B cell (primary cell): ENCODE measurements at regions not wholly inside any gene's neighbourhood (a gene's known extent, or its start where the extent isn't known, plus 50 kb on each side); places are given as distances from the start of the nearest gene placed in this dataset.

ENCODE experiments used
- ATAC-seq: fragments of 200-7000 bp; cut with Tn5 transposase; one replicate; pipeline ENCODE4 v1.10.0; 2021; ENCODE audit warnings: low read depth, mild to moderate bottlenecking, moderate number of reproducible peaks, moderate library complexity
- CTCF ChIA-PET: fragments of 350-600 bp; sonication (Branson Sonifier 250); formaldehyde crosslinking; loops from one replicate; lab custom pipeline; 2021; ENCODE audit warnings: antibody characterized with exemption, inconsistent platforms; lab: Charles Lee
- POLR2A ChIA-PET: fragments of 350-600 bp; sonication (Branson Sonifier 250); formaldehyde crosslinking; loops from one replicate; lab custom pipeline; 2021; ENCODE audit warnings: antibody characterized with exemption; lab: Charles Lee
- DNase-seq: peaks from one replicate; pipeline ENCODE4 v3.0.0; 2013
- H2AFZ ChIP-seq: 2 replicates; pipeline ENCODE4 v1.6.1; 2012; ENCODE audit warnings: mild to moderate bottlenecking, low read depth, low read length; ENCODE audit not compliant: insufficient read depth, poor library complexity, severe bottlenecking
- H3K27ac ChIP-seq, 2 donors: 1 replicate in 1 of 2; 2 replicates in 1 of 2; pipeline ENCODE4 v1.5.1; 2012 to 2013; ENCODE audit warnings: low read length in 2 of 2, mild to moderate bottlenecking in 2 of 2, moderate library complexity in 1 of 2
- H3K27me3 ChIP-seq, 4 experiments: fragments of 200-600 bp in 1 of 4; sonication (generic) in 1 of 4; replicated peaks in 1 of 4; 1 replicate in 2 of 4; 2 replicates in 2 of 4; pipeline versions ENCODE4 v1.6.1 to v1.7.0; 2013 to 2016; ENCODE audit warnings: low read length in 3 of 4, mild to moderate bottlenecking in 2 of 4, mixed read lengths in 1 of 4, moderate library complexity in 1 of 4; ENCODE audit not compliant: insufficient read depth in 4 of 4, control insufficient read depth in 3 of 4; ENCODE audit errors: control extremely low read depth in 1 of 4
- H3K36me3 ChIP-seq, 2 experiments: replicated peaks in 1 of 2; 1 replicate in 1 of 2; 2 replicates in 1 of 2; pipeline versions ENCODE4 v1.6.1 to v1.7.1; 2013; ENCODE audit warnings: low read length in 1 of 2; ENCODE audit not compliant: insufficient read depth in 2 of 2, control insufficient read depth in 1 of 2; ENCODE audit errors: control extremely low read depth in 1 of 2, extremely low read depth in 1 of 2
- H3K4me1 ChIP-seq, 2 donors: fragments of 200-600 bp in 1 of 2; sonication (generic) in 1 of 2; 1 replicate in 1 of 2; 2 replicates in 1 of 2; pipeline versions ENCODE4 v1.5.1 to v1.6.1; 2013 to 2017; ENCODE audit warnings: low read length in 2 of 2; ENCODE audit not compliant: control insufficient read depth in 2 of 2, insufficient read depth in 2 of 2
- H3K4me2 ChIP-seq: replicated peaks from 2 replicates; pipeline ENCODE3; 2012; ENCODE audit warnings: mild to moderate bottlenecking, low read depth, low read length; ENCODE audit not compliant: poor library complexity, severe bottlenecking
- H3K4me3 ChIP-seq, 5 experiments: fragments of 200-600 bp in 1 of 5; sonication (generic) in 1 of 5; 1 replicate in 3 of 5; 2 replicates in 2 of 5; pipeline versions ENCODE4 v1.5.1 to v1.7.0; 2011 to 2016; ENCODE audit warnings: low read length in 4 of 5, mild to moderate bottlenecking in 4 of 5, low read depth in 2 of 5, control low read depth in 1 of 5, moderate library complexity in 1 of 5; ENCODE audit not compliant: insufficient read depth in 1 of 5; ENCODE audit errors: control extremely low read depth in 1 of 5, extremely low read depth in 1 of 5
- H3K79me2 ChIP-seq: fragments of 200-600 bp; sonication (generic); one replicate; pipeline ENCODE4 v1.6.0; 2016; ENCODE audit warnings: low read length; ENCODE audit not compliant: control insufficient read depth, insufficient read depth
- H3K9ac ChIP-seq: fragments of 200-600 bp; sonication (generic); 2 replicates; pipeline ENCODE4 v1.6.1; 2017; ENCODE audit warnings: mild to moderate bottlenecking, low read length, moderate library complexity
- H3K9me3 ChIP-seq, 3 donors: one replicate each; pipeline versions ENCODE4 v1.6.1 to v1.7.1; 2013; ENCODE audit warnings: low read length in 2 of 3; ENCODE audit not compliant: control insufficient read depth in 2 of 3, insufficient read depth in 1 of 3; ENCODE audit errors: control extremely low read depth in 1 of 3
- H4K20me1 ChIP-seq: 2 replicates; pipeline ENCODE4 v1.6.0; 2012; ENCODE audit warnings: mild to moderate bottlenecking, low read length; ENCODE audit not compliant: insufficient read depth, control insufficient read depth, poor library complexity, severe bottlenecking
- H3K27ac Mint-ChIP-seq: one replicate; pipeline ENCODE4 v1.8.0; 2021; ENCODE audit warnings: mixed read lengths
- H3K27me3 Mint-ChIP-seq: one replicate; pipeline ENCODE4 v1.8.0; 2021; ENCODE audit warnings: mixed read lengths
- H3K4me1 Mint-ChIP-seq: one replicate; pipeline ENCODE4 v1.8.0; 2021; ENCODE audit warnings: mixed read lengths
- H3K4me3 Mint-ChIP-seq: one replicate; pipeline ENCODE4 v1.8.0; 2021; ENCODE audit warnings: mixed read lengths
- H3K9me3 Mint-ChIP-seq: one replicate; pipeline ENCODE4 v1.8.0; 2022; ENCODE audit warnings: mixed read lengths; ENCODE audit not compliant: insufficient read depth
- EZH2 ChIP-seq: IDR thresholded peaks from 2 replicates; pipeline ENCODE4 v1.6.1; 2012; ENCODE audit warnings: borderline replicate concordance, low read depth, mild to moderate bottlenecking, moderate library complexity, low read length; ENCODE audit not compliant: insufficient read depth, poor library complexity, severe bottlenecking
- WGBS: methylation state at CpG from one replicate; pipeline ENCODE4 v1.1.5; 2013; ENCODE audit warnings: missing lambda C conversion rate; ENCODE audit not compliant: insufficient coverage; 5-methylcytosine and 5-hydroxymethylcytosine counted together
- intact Hi-C: fragments of 100-400 bp; cut with micrococcal nuclease; formaldehyde crosslinking; loops from one replicate; pipeline ENCODE4 v1.10.0; 2022
- TF ChIP-seq, protein P1 (sequence below): fragments of 200-600 bp; IDR thresholded peaks from one replicate; pipeline ENCODE4 v1.8.0; 2022; ENCODE audit warnings: antibody characterized with exemption, mild to moderate bottlenecking

DNA sequence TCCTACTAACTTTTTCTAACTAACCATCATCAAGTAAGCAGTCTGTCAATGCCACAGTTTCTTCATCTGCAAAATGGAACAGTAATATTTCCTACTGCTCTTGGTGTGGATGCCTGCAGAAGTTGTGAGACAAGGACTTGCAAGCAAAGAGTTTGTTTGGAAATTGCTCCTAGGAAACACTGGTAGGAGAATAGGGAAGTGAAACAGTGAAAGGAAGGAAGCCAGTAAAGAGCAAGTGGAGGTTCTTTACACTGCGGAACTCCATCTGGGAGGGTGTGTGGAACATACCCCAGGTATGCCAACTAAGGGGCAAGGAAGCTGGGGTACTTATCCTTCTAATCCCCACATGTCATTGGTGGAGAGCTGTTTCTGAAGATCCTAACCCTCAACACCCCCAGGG lies 119.9 kb downstream of the FOXD1 start:
- H3K27ac ChIP-seq = no peak overlapping the region
- no peak for TF ChIP-seq EZH2
- TF ChIP-seq, protein P1, sequence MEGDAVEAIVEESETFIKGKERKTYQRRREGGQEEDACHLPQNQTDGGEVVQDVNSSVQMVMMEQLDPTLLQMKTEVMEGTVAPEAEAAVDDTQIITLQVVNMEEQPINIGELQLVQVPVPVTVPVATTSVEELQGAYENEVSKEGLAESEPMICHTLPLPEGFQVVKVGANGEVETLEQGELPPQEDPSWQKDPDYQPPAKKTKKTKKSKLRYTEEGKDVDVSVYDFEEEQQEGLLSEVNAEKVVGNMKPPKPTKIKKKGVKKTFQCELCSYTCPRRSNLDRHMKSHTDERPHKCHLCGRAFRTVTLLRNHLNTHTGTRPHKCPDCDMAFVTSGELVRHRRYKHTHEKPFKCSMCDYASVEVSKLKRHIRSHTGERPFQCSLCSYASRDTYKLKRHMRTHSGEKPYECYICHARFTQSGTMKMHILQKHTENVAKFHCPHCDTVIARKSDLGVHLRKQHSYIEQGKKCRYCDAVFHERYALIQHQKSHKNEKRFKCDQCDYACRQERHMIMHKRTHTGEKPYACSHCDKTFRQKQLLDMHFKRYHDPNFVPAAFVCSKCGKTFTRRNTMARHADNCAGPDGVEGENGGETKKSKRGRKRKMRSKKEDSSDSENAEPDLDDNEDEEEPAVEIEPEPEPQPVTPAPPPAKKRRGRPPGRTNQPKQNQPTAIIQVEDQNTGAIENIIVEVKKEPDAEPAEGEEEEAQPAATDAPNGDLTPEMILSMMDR = no peak
- H3K4me3 ChIP-seq = no peak overlapping the region
- H3K9ac ChIP-seq = no peak overlapping the region
- no peak overlapping the region for H3K4me3 Mint-ChIP-seq
- CTCF ChIA-PET = no interaction called here
- H3K27me3 Mint-ChIP-seq = peaks cover 10% of the 10 kb centered on the region
- peaks cover 2% of the 10 kb centered on the region for H3K9me3 Mint-ChIP-seq
- H3K4me1 Mint-ChIP-seq = no peaks in the 10 kb centered on the region
- H3K36me3 ChIP-seq = no peaks in the 10 kb centered on the region
- POLR2A ChIA-PET = no interaction called here
- no peak for ATAC-seq
- H3K4me1 ChIP-seq = no peaks in the 10 kb centered on the region
- H3K9me3 ChIP-seq = peaks cover 0 to 4% (median 0%) of the 10 kb centered on the region in 3 donors
- H3K4me2 ChIP-seq = no peak overlapping the region
- no peak for DNase-seq
- WGBS = no CpG with 5 or more reads among the region's 1 CpG
- no peaks in the 10 kb centered on the region for H3K79me2 ChIP-seq
- no peak overlapping the region for H2AFZ ChIP-seq
- intact Hi-C loops = no loop called here
- no peak overlapping the region for H3K27ac Mint-ChIP-seq
- H4K20me1 ChIP-seq = no peaks in the 10 kb centered on the region
- H3K27me3 ChIP-seq = peaks cover 0 to 5% (median 3%) of the 10 kb centered on the region in 4 experiments

DNA sequence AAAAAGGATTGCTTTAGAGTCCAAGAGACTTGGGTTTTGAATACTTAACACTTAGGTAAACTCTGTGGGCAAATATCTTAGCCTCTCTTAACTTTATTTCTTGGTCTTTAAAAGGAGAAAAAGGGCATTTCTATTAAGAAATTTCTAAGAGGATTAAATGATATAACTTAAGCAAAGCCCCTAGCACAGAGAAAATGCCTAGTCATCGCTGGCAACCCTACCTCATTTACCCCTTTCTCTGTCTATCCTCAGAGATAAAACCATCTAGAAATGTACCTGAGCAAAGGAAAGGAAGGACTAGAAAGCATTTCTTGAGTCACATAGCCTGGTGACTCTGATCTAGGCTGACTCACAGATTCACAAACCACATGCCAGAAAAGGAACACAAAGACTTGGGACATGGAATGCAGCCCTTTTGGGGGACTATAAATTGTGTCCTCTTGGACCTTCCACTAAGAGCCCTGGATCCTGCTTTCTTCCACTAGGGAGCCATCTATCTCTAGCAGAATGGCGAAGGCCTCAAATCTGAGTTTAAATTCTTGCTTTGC lies 120.6 kb downstream of the FOXD1 start:
- H3K9me3 ChIP-seq = peaks cover 0 to 4% (median 0%) of the 10 kb centered on the region in 3 donors
- H3K4me2 ChIP-seq = no peak overlapping the region
- no CpG with 5 or more reads among the region's 2 CpGs for WGBS
- H3K27me3 ChIP-seq = peaks cover 0 to 3% (median 1%) of the 10 kb centered on the region in 4 experiments
- peaks cover 13% of the 10 kb centered on the region for H3K27me3 Mint-ChIP-seq
- H3K9me3 Mint-ChIP-seq = peaks cover 2% of the 10 kb centered on the region
- H3K9ac ChIP-seq = no peak overlapping the region
- no peaks in the 10 kb centered on the region for H3K4me1 Mint-ChIP-seq
- H2AFZ ChIP-seq = no peak overlapping the region
- TF ChIP-seq EZH2 = no peak
- TF ChIP-seq, protein P1 = no peak
- H3K79me2 ChIP-seq = no peaks in the 10 kb centered on the region
- intact Hi-C loops = no loop called here
- ATAC-seq (no peak), DNase-seq (no peak)
- H3K27ac Mint-ChIP-seq = no peak overlapping the region
- H3K4me3 Mint-ChIP-seq = no peak overlapping the region
- CTCF ChIA-PET = no interaction called here
- no peak overlapping the region for H3K27ac ChIP-seq
- H3K36me3 ChIP-seq = no peaks in the 10 kb centered on the region
- no peaks in the 10 kb centered on the region for H4K20me1 ChIP-seq
- no peak overlapping the region for H3K4me3 ChIP-seq
- POLR2A ChIA-PET = no interaction called here
- no peaks in the 10 kb centered on the region for H3K4me1 ChIP-seq
